ENCODE measurements at regions not wholly inside any gene's neighbourhood (a gene's known extent, or its start where the extent isn't known, plus 50 kb on each side); places are given as distances from the start of the nearest gene placed in this dataset.

GRCh38 chr5:166068547-166069335, 2222.7 kb upstream of the WWC1 start:
- TF ChIP-seq CTCF (IDR thresholded peaks at IDR 0.05) (no peak), POLR2A (IDR thresholded peaks at IDR 0.05) (no peak)
